GM19025 (cell line): ENCODE measurements at regions not wholly inside any gene's neighbourhood (a gene's known extent, or its start where the extent isn't known, plus 50 kb on each side); places are given as distances from the start of the nearest gene placed in this dataset.
A peak's percentile ranks its signal among the peaks of the same experiment; 100 is the strongest.

Experiments
- ATAC-seq: cut with Tn5 transposase; IDR thresholded peaks from one replicate; pipeline ENCODE4 v1.9.1; 2021; ENCODE audit warnings: mild to moderate bottlenecking, low read depth, moderate library complexity; ENCODE audit not compliant: unreplicated experiment

DNA sequence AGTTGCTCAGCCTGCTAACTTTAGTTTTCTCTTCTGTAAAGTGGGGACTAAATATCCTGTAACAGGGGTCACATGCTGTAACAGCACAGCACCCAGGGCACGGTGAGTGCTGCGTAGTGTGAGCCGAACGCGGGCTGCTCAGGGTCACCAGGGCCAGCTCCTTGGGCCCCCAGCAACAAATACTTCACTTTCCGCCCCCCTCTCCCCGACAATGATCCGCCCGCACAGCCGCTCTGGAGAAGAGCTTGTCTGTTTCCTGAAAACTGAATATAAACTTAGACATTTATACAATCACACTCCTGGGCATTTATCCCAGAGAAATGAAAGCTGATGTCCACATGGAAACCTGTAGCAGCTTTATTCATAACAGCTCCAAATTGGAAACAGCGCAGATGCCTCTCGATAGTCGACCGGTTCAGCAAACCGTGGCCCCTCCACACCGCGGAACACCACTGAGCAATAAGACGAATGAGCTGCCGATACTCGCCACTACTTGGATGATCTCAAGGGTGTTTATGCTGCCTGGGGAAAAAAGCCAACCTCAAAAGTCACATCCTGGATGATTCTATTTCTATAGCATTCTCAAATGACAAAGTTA, 267.2 kb downstream of the PARN start:
- ATAC-seq: no peak

DNA sequence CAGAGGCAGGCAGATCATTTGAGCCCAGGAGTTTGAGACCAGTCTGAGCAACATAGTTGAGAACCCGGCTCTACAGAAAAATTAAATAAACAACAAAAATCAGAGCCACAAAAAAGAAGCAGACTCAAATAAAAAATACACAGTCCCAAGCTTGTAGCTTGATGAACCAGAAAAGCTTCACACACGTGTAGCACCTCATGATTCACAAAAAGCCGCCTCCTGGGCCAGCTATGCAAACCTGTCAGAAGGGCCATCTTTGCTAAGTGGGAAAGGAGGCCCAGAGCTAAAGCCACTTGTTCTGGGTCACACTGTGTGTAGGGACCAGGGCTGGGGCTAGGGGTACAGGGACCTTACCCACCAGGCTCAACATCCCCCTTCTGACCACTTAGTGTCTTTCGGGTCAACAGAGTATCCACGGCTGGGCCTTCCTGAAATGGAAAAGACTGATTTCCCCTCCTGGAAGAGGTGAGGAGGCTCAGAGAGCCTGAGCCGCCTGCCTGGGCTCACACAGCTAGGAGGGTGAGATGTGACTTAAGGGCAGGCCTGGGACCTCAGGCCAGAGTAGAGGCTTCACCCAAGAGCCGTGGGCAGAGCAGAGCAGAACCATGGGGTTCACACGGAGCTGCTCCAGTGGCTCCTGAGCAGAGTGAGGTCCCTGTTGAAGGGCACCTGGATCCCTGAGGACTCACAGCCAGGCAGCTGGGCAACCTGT, 269.6 kb downstream of the PARN start:
- ATAC-seq: no peak

DNA sequence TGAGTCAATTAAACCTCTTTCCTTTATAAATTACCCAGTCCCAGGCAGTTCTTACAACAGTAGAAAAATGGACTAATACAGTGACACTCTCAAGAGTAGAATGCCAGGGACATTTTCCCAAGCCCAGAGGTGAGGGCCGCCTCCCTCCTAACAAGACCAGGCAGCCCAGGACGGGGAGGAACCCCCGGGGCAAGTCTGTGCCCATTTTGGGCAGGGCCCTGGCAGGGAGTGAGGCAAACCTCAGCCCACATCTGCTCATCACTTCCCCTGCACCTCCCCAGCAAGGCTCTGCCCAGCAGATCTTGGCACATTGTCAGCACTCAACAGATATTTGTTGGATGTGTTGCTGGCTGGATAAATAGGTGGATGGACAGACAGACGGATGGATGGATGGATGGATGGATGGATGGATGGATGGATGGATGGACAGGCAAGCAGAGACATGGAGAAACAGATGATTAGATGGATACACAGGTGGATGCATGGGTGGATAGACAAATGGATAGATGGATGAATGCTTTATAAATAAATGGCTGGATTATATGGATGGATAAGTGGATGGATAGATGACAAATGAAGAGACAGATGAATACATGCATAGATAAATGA, 271.3 kb downstream of the PARN start:
- no peak for ATAC-seq

DNA sequence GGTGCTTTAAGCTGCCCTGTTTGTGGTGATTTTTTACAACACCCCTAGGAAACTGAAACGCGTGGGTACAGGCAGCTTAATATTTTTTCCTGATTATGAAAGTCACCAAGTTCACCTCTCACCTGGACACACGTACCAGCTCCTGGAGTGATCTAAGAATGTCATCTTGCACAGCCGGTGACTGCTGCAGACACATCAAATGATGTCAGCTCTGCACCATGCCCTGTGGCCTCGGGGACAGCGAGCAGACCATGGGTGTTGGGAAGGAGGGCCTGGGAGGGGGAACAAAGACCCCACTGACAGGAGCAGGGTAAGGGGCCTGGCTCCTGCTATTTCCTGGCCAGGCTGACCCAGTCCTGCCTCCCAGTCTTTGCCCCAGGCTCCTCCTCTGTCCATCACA, 272.7 kb downstream of the PARN start:
- no peak for ATAC-seq

DNA sequence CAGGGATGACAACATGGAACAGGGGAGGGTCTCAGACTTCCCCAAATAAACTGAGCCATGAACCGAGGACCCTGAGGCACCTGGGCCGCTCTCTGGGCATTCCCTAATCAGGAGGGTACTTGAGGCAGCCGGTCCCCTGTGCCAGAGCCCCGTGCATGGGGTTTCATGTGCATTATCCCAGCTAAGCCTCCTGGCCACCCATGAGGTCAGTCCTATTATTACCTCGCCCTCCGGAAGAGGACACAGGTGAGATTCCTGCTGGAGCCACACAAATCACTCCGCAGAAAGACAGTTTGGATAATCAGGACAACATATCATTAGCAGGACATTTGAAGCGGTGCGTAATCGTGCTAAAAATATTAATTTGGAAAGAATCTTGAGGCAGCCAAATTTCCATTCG, 274.0 kb downstream of the PARN start:
- no peak for ATAC-seq

DNA sequence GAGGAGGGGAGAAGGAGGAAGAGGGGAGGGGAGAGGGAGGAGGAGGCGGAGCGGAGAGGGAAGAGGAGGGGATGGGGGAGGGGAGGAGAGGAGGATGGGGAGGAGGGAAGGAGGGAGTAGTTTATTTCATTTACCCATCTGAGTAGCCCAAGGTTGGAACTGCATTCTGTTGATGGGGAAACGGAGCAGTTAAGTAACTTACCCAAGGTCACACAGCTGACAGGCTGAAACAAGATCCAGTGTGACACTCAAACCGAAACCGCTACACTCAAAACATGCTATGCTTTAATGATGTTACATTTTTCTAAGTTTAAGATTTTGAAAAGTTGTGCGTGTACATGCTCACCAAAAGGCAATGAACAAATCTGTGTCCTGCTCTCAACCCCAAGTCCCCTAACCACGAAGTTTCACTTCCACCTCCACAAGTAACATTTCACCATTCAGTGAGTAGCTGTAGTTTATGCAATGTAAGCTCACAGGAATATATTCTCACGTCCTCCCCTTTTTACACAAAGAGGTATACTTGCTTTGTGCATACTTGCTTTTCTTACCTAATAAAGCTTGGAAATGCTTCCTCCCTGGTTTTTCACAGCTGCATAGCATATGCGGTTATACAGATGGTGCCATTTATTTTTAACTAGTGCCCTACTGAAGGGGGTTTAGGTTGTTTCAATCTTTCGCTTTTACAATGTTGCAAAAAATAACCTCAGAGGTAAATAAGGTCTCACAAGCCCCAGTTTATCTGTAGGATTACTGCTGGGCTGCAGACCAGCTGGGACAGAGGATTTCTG, 275.3 kb downstream of the PARN start:
- ATAC-seq: peak; percentile 86

DNA sequence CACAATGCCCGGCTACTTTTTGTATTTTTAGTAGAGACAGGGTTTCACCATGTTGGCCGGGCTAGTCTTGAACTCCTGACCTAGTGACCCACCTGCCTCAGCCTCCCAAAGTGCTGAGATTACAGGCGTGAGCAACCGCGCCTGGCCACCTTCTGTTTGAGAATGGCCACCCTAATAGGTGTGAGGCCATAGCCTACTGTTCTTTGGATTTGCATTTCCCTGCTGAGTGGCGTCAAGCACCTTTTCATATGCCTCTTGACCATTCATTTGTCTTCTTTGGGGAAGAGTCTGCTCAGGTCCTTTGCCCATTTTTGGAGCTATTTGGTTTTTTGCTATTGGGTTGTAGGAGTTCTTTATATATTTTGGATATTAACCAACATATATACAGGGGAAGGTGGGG, 276.7 kb downstream of the PARN start:
- no peak for ATAC-seq

DNA sequence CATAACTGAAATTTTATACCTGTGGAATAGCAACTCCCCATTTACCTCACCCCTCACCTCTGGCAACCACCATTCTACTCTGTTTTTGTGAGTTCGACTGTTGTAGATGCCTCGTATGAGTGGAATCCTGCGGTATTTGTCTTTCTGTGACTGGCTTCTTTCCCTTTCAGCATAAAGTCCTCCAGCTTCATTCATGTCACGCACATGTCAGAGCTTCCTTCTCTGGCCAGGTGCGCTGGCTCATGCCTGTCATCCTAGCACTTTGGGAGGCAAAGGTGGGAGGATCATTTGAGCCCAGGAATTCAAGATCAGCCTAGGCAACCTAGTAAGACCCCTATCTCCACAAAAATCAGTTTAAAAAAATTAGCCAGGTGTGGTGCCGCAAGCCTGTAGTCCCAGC, 278.4 kb downstream of the PARN start:
- no peak for ATAC-seq

DNA sequence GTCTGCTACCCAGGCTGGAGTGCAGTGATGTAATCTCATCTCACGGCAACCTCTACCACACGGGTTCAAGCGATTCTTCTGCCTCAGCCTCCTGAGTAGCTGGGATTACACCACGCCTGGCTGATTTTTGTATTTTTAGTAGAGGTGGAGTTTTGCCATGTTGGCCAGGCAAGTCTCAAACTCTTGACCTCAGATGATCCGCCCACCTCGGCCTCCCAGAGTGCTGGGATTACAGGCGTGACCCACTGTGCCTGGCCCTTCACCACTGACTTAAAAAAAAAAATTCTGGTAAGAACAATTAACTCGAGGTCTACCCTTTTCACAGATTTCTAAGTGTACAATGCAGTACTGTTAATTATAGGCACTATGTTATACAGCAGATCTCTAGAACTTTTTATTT, 279.4 kb downstream of the PARN start:
- no peak for ATAC-seq

DNA sequence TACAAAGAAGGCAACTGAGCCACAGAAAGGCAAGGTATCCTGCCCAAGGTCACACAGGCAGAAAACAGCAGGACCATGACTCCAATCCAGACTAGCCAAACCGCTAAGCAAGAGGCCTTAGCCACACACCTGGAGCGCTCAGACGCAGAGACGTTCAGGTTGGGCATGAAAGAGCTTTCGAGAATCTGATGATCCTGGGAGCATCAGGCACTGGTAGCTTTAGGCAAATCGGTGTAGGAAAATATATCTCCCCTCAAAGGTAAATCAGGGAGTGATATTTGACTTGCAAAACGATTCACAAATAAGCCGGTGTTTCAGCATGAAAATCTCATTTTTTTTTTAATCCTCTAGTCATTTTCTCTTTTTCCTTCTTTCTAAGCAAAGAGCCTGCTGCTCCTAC, 279.0 kb downstream of the MRTFB start:
- no peak for ATAC-seq

DNA sequence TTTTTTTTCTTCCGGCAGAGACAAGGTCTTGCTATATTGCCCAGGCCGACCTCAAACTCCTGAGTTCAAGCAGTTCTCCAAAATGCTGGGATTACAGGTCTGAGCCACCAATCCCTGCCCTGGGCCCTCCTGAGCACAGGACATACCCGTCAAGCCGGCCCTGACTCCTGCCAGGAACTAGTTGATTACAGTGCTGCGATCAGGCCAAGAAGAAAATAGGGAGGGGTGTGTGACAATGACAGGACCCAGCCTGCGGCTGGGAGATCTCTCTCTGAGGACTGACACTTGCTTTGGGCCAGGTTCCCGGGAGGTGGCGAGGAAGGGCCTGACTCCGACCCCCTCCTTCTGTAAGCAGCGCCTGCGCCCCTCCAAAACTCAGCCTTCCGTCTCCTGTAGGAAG, 276.6 kb downstream of the MRTFB start:
- ATAC-seq: no peak

DNA sequence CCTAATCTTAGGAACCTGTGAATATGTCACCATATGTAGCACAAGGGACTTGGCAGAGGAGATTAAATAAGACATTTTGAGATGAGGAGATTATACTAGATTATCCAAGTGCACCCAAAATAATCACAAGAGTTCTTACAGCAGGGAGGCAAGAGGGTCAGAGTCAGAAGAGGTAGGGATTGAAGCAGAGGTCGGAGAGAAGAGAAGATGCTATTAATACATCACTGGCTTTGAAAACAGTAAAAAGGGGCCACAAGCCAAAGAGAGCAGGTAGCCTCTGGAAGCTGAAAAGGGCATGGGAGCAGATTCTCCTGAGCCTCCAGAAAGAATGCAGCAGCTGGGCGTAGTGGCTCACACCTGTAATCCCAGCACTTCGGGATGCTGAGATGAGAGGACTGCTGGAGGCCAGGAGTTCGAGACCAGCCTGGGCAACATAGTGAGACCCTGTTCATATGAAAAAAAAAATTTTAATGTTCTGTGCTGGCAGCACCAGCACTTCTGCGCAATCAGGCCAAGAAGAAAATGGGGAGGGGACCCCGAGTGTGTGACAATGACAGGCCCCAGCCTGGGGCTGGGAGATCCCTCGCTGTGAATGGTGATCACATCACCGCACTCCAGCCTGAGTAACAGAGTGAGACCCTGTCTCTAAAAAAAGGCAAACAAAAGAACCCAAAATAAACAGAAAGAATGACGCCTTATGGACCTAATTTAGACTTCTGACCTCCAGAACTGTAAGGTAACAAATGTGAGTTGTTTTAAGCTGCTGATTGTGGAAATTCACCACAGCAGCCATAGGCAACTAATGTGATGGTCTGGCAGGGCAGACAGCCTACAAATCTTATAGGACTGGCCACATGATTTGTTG, 275.4 kb downstream of the MRTFB start:
- ATAC-seq: no peak

DNA sequence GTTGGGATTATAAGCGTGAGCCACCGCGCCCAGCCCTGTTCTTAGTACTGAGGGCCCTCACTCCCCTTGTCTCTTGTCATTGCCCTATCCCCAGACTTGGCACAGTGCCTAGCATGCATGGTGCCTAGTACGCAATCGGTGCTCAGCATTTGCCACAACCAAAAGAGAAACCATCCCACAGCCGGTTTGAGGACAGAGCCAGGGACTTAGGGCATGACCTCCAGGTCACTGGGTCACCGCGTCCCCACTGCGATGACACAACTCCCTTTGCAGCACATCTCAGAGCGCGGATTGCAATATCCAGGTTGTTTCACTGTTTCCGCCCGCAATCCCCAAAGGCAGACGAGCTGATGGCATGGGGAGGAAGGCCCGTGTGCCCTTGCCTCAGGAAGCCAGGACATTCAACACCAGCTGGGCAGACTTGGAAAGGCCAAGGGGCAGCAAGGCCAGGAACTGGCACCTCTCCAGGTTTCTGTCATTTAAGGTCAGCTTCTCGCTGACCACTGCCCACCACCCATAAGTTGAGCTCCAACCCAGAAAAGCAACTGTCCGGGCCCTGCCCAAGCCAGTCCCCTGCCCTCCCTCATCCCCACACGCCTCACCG, 274.5 kb downstream of the MRTFB start:
- ATAC-seq: no peak

DNA sequence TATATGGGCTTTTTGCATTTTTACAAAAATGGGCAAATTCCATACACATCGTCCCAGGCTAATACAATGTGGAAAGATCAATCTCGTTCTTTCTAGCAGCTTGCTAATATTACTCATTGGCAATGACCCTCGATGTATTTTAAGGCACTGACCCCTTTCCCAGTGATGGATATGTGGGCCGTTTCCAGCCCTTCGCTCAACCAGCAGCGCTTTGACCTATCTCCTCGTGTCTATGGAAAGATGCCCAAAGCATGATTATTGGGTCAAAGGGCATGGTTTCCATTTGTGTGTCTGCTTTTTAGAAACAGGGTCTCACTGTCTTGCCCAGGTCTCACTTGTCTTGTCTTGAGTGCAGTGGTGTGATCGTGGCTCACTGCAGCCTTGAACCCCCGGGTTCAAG, 273.8 kb downstream of the MRTFB start:
- no peak for ATAC-seq

DNA sequence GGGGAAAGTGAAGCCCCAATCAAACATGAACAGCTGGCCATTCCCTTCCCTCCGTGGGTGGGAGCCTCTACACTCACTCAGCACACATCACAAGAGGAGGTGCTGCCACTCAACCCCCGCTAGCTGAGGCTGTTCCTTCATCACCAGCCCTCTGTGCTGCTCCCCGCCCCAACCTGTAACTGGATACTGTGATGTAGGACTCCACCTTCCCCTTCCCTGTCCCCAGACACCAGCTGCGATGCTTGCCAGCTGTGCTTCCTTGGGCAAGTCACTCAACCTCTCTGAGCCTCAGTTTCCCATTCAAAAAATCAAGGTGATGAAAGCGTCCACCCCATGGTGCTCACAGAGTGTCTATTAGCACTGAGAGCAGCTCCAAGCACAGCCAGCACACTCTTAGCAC, 273.2 kb downstream of the MRTFB start:
- ATAC-seq: no peak

DNA sequence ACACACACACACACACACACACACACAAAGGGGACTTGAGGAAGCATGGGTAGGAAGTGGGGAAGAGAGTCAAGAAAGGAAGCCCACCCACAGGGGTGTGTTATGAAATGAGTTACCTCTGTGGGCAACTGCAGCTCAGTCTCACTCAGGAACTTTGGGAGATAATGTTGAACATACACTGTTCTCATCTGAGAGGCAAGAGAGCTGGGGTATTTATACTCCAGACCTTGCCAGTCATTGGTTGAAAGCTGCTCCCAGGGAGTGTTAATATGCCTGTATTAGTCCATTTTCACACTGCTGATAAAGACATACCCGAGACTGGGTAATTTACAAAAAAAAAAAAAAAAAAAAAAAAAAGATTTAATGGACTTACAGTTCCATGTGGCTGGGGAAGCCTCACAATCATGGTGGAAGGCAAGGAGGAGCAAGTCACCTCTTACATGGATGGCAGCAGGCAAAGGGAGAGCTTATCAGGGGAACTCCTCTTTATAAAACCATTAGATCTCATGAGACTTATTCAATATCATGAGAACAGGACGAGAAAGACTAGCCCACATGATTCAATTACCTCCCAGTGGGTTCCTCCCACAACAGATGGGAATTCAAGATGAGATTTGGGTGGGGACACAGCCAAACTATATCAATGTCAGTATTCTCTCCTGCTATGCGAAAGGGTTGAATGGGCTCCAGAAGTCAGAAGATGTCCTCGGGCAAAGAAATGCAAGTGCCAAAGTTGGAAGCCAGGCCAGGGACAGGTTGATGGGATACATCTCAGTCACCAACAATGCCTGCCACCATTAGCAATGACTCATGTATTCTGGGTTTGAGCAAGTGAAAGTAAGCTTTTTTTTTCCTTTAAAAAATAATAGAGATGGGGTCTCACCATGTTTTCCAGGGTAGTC, 270.5 kb downstream of the MRTFB start:
- no peak for ATAC-seq

DNA sequence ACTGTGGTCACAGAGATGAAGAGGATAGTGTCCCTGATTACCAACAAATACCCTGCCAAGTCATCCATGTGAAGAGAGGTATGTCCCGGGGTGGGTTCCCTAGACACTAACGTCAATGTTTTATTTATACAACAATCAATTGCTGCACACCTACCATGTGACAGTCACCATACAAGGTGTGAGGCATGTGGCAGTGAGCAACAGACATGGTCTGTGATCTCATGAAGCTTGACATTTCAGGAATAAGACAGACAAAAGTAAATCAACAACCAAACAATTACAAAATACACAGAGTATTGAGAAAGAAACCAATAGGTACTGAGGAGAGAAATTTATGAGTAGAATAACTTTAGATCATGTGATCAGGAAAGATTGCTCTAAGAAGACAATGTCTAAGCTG, 268.6 kb downstream of the MRTFB start:
- ATAC-seq: no peak

DNA sequence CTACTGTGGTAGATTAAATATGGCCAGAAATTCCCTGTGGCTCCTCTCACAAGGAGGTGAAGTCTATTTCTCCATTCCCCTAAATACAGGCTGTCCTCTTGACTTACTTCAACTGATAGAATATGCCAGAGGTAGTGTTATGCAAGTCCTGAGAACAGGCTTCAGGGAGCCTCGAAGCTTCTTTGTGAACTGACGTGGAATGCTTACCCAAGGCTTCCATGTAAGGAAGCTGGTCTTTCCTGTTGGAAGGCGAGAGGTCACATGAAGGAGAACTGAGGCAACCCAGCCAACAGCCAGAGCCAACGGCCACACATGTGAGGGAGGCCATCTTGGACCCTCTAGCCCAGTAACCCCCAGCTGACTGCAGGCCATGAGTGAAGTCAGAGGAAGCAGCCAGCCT, 267.9 kb downstream of the MRTFB start:
- no peak for ATAC-seq

DNA sequence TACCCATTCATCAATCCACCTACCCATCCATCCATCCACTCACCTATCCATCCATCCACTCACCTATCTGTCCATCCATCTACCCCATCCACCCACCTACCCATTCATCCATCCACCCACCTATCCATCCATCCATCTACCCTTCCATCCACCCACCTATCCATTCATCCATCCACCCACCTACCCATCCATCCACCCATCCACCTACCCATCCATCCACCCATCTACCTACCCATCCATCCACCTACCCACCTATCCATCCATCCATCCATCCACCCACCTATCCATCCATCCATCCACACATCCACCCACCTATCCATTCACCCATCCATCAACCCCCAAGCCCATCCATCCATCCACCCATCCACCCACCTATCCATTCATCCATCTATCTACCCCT, 267.1 kb downstream of the MRTFB start:
- ATAC-seq: no peak
